Body of pancreas (tissue), 4 donors: ENCODE measurements at regions not wholly inside any gene's neighbourhood (a gene's known extent, or its start where the extent isn't known, plus 50 kb on each side); places are given as distances from the start of the nearest gene placed in this dataset.

ENCODE experiments used
- POLR2A ChIP-seq, 3 donors: fragments of 450-650 bp; IDR thresholded peaks; one replicate each; pipeline ENCODE4 v1.6.1; 2016; ENCODE audit warnings: antibody characterized with exemption in 3 of 3, mild to moderate bottlenecking in 2 of 3
- TF ChIP-seq, protein P1 (sequence below), 7 experiments: fragments of 450-650 bp in 4 of 7; fragments of 200-600 bp in 3 of 7; sonication (generic) in 3 of 7; IDR thresholded peaks; one replicate each; pipeline ENCODE4 v1.5.1; 2016 to 2019; ENCODE audit warnings: antibody characterized with exemption in 7 of 7

DNA sequence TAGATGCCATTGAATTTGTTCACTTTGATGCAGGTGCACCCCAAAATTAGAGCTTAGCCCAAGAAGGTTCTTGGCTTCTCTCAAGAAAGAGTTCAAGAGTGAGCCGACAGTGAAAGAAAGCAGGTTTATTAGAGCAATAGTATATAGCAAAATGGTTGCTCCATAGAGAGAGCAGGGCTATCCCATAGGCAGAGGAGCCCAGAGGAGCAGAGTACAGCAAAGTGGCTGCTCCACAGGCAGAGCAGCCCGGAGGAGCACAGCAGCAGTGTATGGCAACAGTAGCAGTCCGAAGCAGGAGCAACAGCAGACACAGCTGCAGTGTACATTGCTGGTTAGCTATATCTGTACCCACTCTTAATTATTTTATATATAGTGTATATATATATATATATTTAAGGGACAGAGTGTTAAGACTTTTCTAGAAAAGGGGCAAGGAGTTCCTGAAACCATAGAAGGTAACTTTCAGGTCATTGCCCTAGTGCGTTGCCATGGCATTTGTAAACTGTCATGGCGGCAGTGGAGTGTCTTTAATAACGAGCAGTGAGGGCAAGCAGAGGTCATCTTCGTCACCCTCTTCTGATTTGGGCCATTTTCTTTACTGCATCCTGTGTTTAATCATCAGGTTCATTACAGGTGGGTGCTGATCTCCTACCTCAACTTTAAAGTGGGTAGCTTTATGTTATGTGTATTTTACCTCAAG is 222.7 kb downstream of the CYB561 start:
- TF ChIP-seq, protein P1, sequence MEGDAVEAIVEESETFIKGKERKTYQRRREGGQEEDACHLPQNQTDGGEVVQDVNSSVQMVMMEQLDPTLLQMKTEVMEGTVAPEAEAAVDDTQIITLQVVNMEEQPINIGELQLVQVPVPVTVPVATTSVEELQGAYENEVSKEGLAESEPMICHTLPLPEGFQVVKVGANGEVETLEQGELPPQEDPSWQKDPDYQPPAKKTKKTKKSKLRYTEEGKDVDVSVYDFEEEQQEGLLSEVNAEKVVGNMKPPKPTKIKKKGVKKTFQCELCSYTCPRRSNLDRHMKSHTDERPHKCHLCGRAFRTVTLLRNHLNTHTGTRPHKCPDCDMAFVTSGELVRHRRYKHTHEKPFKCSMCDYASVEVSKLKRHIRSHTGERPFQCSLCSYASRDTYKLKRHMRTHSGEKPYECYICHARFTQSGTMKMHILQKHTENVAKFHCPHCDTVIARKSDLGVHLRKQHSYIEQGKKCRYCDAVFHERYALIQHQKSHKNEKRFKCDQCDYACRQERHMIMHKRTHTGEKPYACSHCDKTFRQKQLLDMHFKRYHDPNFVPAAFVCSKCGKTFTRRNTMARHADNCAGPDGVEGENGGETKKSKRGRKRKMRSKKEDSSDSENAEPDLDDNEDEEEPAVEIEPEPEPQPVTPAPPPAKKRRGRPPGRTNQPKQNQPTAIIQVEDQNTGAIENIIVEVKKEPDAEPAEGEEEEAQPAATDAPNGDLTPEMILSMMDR (IDR thresholded peaks at IDR 0.05) = no peak
- no peak for TF ChIP-seq POLR2A (IDR thresholded peaks at IDR 0.05)
